NCI-H2081 (cell line): ENCODE measurements at regions not wholly inside any gene's neighbourhood (a gene's known extent, or its start where the extent isn't known, plus 50 kb on each side); places are given as distances from the start of the nearest gene placed in this dataset.
"Not testable (repeated sequence)": the region's sequence is repeated elsewhere in the genome, so short reads cannot be mapped to it uniquely, and the experiment has no call there.

Experiments
- DNase-seq, 2 experiments: peaks; one replicate each; lab custom pipeline; 2025; lab: John Stamatoyannopoulos, UW

- no peak for DNase-seq
Measured at GRCh38 chr14:31911160-31911559, 165.9 kb upstream of the ARHGAP5 start.

GRCh38 chr14:31913370-31913769 is 163.7 kb upstream of the ARHGAP5 start:
- no peak for DNase-seq

GRCh38 chr14:31918289-31918688 is 158.8 kb upstream of the ARHGAP5 start:
- not testable (repeated sequence) for DNase-seq

- DNase-seq, result no peak
Measured at GRCh38 chr14:31920001-31920400, 157.1 kb upstream of the ARHGAP5 start.

- DNase-seq, result no peak
Measured at GRCh38 chr14:31920989-31921650, 156.0 kb upstream of the ARHGAP5 start.

- no peak for DNase-seq
Measured at GRCh38 chr14:31921721-31922120, 155.4 kb upstream of the ARHGAP5 start.

GRCh38 chr14:31926123-31926522 is 151.0 kb upstream of the ARHGAP5 start:
- DNase-seq, result peak; percentile 42 to 51

- DNase-seq, result no peak
Measured at GRCh38 chr14:31926652-31927347, 150.3 kb upstream of the ARHGAP5 start.

- no peak for DNase-seq
Measured at GRCh38 chr14:31927348-31927832, 149.7 kb upstream of the ARHGAP5 start.

- DNase-seq, result no peak
Measured at GRCh38 chr14:31930070-31930469, 147.0 kb upstream of the ARHGAP5 start.

GRCh38 chr14:31930493-31931240 is 146.4 kb upstream of the ARHGAP5 start:
- DNase-seq, result no peak

- DNase-seq, result no peak
Measured at GRCh38 chr14:31932675-31933074, 144.4 kb upstream of the ARHGAP5 start.

- peak in 1 of 2 experiments; percentile 34 for DNase-seq
Measured at GRCh38 chr14:31933716-31934115, 143.4 kb upstream of the ARHGAP5 start.

GRCh38 chr14:31934767-31935266 is 142.3 kb upstream of the ARHGAP5 start:
- DNase-seq, result peak; percentile 63 to 69

- DNase-seq, result no peak
Measured at GRCh38 chr14:31935391-31935790, 141.7 kb upstream of the ARHGAP5 start.

- DNase-seq, result no peak
Measured at GRCh38 chr14:31936115-31936514, 141.0 kb upstream of the ARHGAP5 start.

GRCh38 chr14:31937730-31938346 is 139.3 kb upstream of the ARHGAP5 start:
- no peak for DNase-seq

GRCh38 chr14:31939934-31940333 is 137.2 kb upstream of the ARHGAP5 start:
- peak in 1 of 2 experiments; percentile 22 for DNase-seq

- no peak for DNase-seq
Measured at GRCh38 chr14:31941487-31941886, 135.6 kb upstream of the ARHGAP5 start.

GRCh38 chr14:31942166-31942841 is 134.8 kb upstream of the ARHGAP5 start:
- DNase-seq, result no peak

- no peak for DNase-seq
Measured at GRCh38 chr14:31943217-31943799, 133.8 kb upstream of the ARHGAP5 start.
